Breast epithelium (tissue), 4 donors: ENCODE measurements at regions not wholly inside any gene's neighbourhood (a gene's known extent, or its start where the extent isn't known, plus 50 kb on each side); places are given as distances from the start of the nearest gene placed in this dataset.
"Not testable (repeated sequence)": the region's sequence is repeated elsewhere in the genome, so short reads cannot be mapped to it uniquely, and the experiment has no call there.

ENCODE experiments used
- DNase-seq, 2 donors: peaks; one replicate each; pipeline ENCODE4 v3.0.0-alpha.2; 2019; ENCODE audit warnings: low spot score in 2 of 2
- H3K27ac ChIP-seq, 2 donors: fragments of 200-600 bp; sonication (generic) in 1 of 2; one replicate each; pipeline ENCODE4 v1.5.1; 2016 to 2019; ENCODE audit warnings: mild to moderate bottlenecking in 1 of 2
- H3K27me3 ChIP-seq, 2 donors: fragments of 200-600 bp; sonication (generic) in 1 of 2; one replicate each; pipeline versions ENCODE4 v1.5.1 to v1.6.0; 2017 to 2019; ENCODE audit warnings: control low read depth in 1 of 2, mild to moderate bottlenecking in 1 of 2
- H3K36me3 ChIP-seq: fragments of 200-600 bp; one replicate; pipeline ENCODE4 v1.5.1; 2019
- H3K4me1 ChIP-seq, 2 donors: fragments of 200-600 bp; sonication (generic); one replicate each; pipeline ENCODE4 v1.5.1; 2016 to 2019; ENCODE audit warnings: control low read depth in 1 of 2
- H3K4me3 ChIP-seq, 3 donors: fragments of 200-600 bp; sonication (generic); 1 replicate in 2 of 3; 2 replicates in 1 of 3; pipeline ENCODE4 v1.5.1; 2016 to 2019; ENCODE audit warnings: mild to moderate bottlenecking in 3 of 3, moderate library complexity in 2 of 3
- H3K9me3 ChIP-seq, 2 donors: fragments of 200-600 bp; sonication (generic) in 1 of 2; one replicate each; pipeline ENCODE4 v1.5.1; 2016 to 2019; ENCODE audit warnings: control low read depth in 1 of 2
- POLR2A ChIP-seq: fragments of 450-650 bp; IDR thresholded peaks from one replicate; pipeline ENCODE4 v1.6.1; 2016; ENCODE audit warnings: antibody characterized with exemption, mild to moderate bottlenecking, moderate library complexity
- POLR2AphosphoS5 ChIP-seq, 3 donors: sonication (generic); formaldehyde crosslinking; IDR thresholded peaks; one replicate each; pipeline ENCODE4 v1.6.1; 2017; ENCODE audit warnings: antibody characterized with exemption in 3 of 3
- intact Hi-C: fragments of 100-400 bp; cut with DNase I; formaldehyde crosslinking; loops from one replicate; pipeline ENCODE4 v1.15.1; 2023; ENCODE audit warnings: low total_unique reads
- TF ChIP-seq, protein P1 (sequence below), 3 donors: fragments of 450-650 bp; IDR thresholded peaks; one replicate each; pipeline ENCODE4 v1.5.1; 2016 to 2017; ENCODE audit warnings: antibody characterized with exemption in 3 of 3, mild to moderate bottlenecking in 3 of 3, moderate library complexity in 3 of 3

DNA sequence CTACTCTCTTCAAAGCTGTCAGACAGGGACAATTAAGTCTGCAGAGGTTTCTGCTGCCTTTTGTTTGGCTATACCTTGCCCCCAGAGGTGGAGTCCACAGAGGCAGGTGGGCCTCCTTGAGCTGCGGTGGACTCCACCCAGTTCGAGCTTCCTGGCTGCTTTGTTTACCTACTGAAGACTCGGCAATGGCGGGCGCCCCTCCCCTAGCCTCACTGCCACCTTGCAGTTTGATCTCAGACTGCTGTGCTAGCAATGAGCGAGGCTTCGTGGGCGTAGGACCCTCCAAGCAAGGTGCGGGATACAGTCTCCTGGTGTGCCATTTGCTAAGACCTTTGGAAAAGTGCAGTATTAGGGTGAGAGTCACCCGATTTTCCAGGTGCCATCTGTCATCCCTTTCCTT lies 124.9 kb downstream of the CRYBB2 start:
- H3K36me3 ChIP-seq, H3K27me3 ChIP-seq, DNase-seq, H3K4me3 ChIP-seq, intact Hi-C loops, H3K27ac ChIP-seq, H3K4me1 ChIP-seq, H3K9me3 ChIP-seq: not testable (repeated sequence)

DNA sequence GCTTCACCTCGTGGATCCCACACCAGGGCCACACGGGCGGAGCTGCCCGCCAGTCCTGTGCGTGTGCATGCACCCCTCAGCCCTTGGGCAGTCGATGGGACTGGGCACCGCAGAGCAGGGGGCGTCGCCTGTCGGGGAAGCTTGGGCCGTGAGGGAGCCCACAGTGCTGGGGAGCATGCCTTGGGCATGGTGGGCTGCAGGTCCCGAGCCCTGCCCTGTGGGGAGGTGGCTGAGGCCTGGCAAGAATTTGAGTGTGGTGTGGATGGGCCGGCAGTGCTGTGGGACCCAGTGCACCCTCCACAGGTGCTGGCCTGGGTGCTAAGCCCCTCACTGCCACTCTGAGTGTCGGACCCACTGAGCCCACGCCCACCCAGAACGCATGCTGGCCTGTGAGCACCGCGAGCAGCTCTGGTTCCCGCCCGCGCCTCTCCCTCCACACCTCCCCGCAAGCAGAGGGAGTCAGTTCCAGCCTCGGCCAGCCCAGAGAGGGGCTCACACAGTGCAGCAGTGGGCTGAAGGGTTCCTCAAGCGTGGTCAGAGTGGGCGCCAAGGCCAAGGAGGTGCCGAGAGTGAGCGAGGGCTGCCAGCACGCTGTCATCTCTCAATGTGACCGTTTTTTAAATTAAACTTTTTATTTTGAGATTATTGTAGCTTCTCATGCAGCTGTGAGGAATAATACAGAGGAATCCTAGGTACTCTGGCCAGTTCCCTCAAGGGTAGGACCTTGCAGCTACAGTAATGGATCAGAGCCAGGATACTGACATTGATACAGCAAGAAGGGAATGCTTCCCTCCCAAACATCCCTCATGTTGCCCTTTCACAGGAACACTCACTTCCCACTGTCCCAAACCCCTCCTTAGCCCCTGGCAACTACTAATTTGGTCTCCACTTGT lies 127.7 kb downstream of the CRYBB2 start:
- Histone ChIP-seq H3K9me3 (no peaks in the 10 kb centered on the region), H3K27me3 (no peaks in the 10 kb centered on the region), H3K36me3 (no peaks in the 10 kb centered on the region), H3K4me3 (no peak overlapping the region), H3K4me1 (no peaks in the 10 kb centered on the region), H3K27ac (no peak overlapping the region)
- DNase-seq, result no peak
- TF ChIP-seq POLR2AphosphoS5 (IDR thresholded peaks at IDR 0.05) (no peak), POLR2A (no peak)
- TF ChIP-seq, protein P1, sequence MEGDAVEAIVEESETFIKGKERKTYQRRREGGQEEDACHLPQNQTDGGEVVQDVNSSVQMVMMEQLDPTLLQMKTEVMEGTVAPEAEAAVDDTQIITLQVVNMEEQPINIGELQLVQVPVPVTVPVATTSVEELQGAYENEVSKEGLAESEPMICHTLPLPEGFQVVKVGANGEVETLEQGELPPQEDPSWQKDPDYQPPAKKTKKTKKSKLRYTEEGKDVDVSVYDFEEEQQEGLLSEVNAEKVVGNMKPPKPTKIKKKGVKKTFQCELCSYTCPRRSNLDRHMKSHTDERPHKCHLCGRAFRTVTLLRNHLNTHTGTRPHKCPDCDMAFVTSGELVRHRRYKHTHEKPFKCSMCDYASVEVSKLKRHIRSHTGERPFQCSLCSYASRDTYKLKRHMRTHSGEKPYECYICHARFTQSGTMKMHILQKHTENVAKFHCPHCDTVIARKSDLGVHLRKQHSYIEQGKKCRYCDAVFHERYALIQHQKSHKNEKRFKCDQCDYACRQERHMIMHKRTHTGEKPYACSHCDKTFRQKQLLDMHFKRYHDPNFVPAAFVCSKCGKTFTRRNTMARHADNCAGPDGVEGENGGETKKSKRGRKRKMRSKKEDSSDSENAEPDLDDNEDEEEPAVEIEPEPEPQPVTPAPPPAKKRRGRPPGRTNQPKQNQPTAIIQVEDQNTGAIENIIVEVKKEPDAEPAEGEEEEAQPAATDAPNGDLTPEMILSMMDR (IDR thresholded peaks at IDR 0.05), result no peak
- intact Hi-C loops, result no loop called here

DNA sequence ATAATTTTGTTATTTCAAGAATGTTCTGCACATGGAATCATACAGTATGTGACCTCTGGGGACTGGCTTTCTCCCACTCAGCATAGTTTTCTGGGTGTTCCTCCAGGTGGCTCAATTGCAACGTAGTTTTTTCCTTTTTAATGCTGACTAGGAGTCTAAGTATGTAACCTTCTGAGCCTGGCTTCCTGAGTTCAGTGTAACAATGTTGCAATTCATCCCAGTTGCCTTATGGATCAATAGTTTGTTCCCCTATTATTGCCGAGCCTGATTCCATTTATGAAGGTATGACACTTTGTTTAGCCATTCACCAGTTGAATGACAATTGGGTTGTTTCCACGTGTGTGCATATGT lies 128.3 kb downstream of the CRYBB2 start:
- TF ChIP-seq POLR2AphosphoS5 (IDR thresholded peaks at IDR 0.05) (no peak), POLR2A (no peak)
- TF ChIP-seq, protein P1 (IDR thresholded peaks at IDR 0.05), result no peak
- Histone ChIP-seq H3K27ac (no peak overlapping the region), H3K4me1 (no peaks in the 10 kb centered on the region), H3K9me3 (no peaks in the 10 kb centered on the region), H3K36me3 (no peaks in the 10 kb centered on the region), H3K4me3 (no peak overlapping the region), H3K27me3 (no peaks in the 10 kb centered on the region)
- intact Hi-C loops, result no loop called here
- no peak for DNase-seq

DNA sequence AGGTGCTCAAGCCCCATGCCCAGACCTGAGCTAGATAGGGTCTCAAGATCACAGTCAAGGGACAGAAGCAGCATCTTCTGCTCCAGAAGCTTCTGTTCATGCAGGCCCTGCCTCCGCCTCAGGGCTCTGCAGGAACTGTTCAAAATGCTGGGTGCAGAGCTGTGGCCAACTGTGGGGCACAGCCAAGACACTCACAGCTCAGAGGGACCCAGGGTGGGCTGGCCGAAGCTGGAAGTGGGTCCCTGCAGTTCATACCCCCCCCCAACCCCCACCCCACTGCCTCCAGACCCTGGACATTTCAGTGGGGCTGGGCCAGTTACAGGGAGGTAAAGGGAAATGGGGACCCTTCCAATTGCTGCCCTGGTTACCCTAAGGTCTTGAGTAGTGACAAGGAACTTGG lies 129.0 kb downstream of the CRYBB2 start:
- intact Hi-C loops, result no loop called here
- Histone ChIP-seq H3K36me3 (no peaks in the 10 kb centered on the region), H3K4me1 (no peaks in the 10 kb centered on the region), H3K9me3 (no peaks in the 10 kb centered on the region), H3K4me3 (no peak overlapping the region), H3K27ac (no peak overlapping the region), H3K27me3 (no peaks in the 10 kb centered on the region)
- no peak for TF ChIP-seq POLR2AphosphoS5 (IDR thresholded peaks at IDR 0.05)
- TF ChIP-seq, protein P1 (IDR thresholded peaks at IDR 0.05), result no peak
- no peak for DNase-seq

DNA sequence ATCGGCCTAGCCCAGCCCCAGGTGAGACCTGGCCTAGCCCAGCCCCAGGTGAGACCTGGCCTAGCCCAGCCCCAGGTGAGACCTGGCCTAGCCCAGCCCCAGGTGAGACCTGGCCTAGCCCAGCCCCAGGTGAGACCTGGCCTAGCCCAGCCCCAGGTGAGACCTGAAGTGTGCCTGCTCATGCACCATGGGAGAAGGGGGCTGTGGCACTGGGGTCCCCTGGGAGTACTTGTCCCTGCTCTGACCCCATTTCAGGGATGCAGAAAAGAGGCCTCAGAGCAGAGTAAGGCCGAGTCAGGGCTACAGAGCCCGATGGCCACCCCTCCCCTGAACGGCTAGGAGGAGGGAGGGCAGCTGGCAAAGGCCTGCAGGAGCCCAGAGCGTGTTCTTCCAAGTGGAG lies 129.6 kb downstream of the CRYBB2 start:
- not testable (repeated sequence) for H3K36me3 ChIP-seq, DNase-seq, H3K4me3 ChIP-seq

DNA sequence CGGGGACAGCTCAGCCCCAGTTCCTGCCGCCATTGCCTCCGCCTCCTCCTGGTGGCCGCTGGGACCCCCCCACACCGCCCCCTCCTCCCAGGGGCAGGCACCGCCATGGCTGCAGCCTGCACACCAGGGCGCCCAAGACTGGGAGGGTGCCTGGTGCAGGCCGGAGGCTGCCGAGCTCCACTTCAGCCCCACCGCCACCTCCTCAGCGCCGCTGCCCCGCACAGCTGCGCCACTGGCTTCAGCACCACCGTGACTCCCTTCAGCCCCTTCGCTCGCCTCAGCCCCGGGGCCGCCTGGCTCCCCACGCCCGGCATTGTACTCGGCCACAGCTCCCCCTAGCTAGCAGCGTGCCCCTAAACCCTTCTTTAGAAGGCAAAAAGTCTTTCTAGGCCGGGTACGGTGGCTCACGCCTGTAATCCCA lies 131.1 kb downstream of the CRYBB2 start:
- H3K27me3 ChIP-seq, result no peaks in the 10 kb centered on the region
- H3K36me3 ChIP-seq, result no peaks in the 10 kb centered on the region
- H3K4me1 ChIP-seq, result no peaks in the 10 kb centered on the region
- peak in 1 of 2 donors; percentile 33 for DNase-seq
- intact Hi-C loops, result no loop called here
- H3K4me3 ChIP-seq, result no peak overlapping the region
- H3K27ac ChIP-seq, result no peak overlapping the region
- TF ChIP-seq POLR2AphosphoS5 (IDR thresholded peaks at IDR 0.05) (no peak), POLR2A (no peak)
- TF ChIP-seq, protein P1 (IDR thresholded peaks at IDR 0.05), result no peak
- no peaks in the 10 kb centered on the region for H3K9me3 ChIP-seq

More for the DNA sequence above, 129.6 kb downstream of the CRYBB2 start:
- intact Hi-C loops, H3K4me1 ChIP-seq, H3K9me3 ChIP-seq, H3K27ac ChIP-seq, H3K27me3 ChIP-seq: not testable (repeated sequence)
